Femur (tissue), 1 donor: ENCODE measurements at regions not wholly inside any gene's neighbourhood (a gene's known extent, or its start where the extent isn't known, plus 50 kb on each side); places are given as distances from the start of the nearest gene placed in this dataset.
"Not testable (repeated sequence)": the region's sequence is repeated elsewhere in the genome, so short reads cannot be mapped to it uniquely, and the experiment has no call there.

Experiments
- DNase-seq: peaks from one replicate; pipeline ENCODE4 v3.0.0-alpha.2; 2017

DNA sequence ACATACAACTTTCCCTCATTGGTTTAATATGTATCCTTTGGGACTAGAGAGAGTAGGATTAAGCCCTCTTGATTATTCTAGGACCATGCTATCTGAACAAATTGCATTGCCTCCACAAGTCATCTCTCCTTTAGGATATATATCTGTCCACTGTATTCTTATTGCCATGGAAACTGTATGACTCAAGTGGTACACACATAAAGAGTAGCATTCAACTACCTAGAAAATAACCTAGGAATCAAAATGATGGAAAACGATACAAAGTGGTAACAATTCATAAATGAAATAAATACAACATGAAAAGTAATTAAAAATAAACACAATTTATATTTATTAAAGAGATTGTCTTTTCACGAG, 212.1 kb upstream of the P2RY1 start:
- DNase-seq = no peak

- DNase-seq = no peak
Observed at GRCh38 chr3:152623286-152623911, 211.5 kb upstream of the P2RY1 start.

- DNase-seq = no peak
Observed at GRCh38 chr3:152626226-152626625, 208.7 kb upstream of the P2RY1 start.

- DNase-seq = no peak
Observed at GRCh38 chr3:152628496-152628895, 206.4 kb upstream of the P2RY1 start.

GRCh38 chr3:152629363-152630122, 205.4 kb upstream of the P2RY1 start:
- no peak for DNase-seq

DNA sequence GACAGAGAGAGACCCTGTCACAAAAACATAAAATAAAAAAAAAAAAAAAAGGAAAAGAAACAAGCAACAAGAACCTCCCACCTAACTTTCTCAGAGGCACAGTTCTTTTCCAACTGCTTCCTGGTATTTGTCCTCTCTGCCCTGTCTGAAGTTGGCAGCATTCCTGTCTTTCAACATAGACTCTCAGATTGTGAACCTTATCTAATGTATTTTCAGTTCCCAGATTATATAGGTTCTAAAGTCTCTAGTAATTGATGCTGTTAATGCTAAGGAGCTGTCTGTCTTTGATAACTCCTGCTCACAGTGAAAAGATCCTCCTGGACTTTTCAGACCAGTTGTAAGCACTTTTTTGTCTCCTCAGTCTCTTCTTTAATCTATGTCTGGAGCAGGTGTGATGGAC, 199.5 kb upstream of the P2RY1 start:
- no peak for DNase-seq

DNA sequence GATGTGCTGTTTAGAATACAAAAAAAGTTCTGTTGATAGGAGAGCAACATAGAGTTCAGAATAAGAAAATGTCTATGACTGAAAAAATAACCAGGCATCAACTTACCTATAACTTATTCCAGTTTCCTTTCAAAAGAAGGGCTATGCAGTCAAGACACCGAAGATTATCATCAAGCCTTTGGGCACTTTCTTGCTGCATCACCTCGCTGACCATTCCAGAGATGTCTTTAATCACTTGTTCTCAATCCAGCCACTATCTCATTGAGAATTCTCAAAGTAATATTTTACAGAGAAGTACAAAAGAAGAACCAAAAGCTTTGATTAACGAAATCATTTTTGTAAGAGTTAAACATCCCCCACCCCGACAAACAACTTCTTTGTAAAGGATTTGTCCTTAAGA, 198.3 kb upstream of the P2RY1 start:
- DNase-seq = no peak

DNA sequence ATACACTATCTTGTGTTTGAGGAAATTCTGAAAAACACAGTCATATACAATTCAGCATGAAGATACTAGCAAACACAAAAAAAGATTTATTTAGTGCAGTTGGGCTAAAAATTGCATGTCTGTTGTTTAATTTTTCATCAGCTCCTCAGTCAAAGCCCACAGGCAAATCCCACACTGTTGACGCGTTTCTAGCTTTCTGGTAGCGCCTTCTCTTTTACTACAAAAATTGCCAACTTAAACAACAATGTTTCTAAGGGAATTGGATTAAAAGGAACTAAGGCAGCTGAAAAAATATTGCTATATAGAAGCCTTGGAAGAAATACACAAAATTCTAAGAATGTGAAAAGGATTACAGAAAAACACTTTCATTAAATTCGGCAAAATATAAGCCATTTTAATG, 196.7 kb upstream of the P2RY1 start:
- no peak for DNase-seq

- no peak for DNase-seq
Observed at GRCh38 chr3:152638707-152639450, 196.1 kb upstream of the P2RY1 start.

- no peak for DNase-seq
Observed at GRCh38 chr3:152641198-152641597, 193.7 kb upstream of the P2RY1 start.

- no peak for DNase-seq
Observed at GRCh38 chr3:152642658-152643057, 192.3 kb upstream of the P2RY1 start.

GRCh38 chr3:152644478-152644877, 190.5 kb upstream of the P2RY1 start:
- DNase-seq = no peak

DNA sequence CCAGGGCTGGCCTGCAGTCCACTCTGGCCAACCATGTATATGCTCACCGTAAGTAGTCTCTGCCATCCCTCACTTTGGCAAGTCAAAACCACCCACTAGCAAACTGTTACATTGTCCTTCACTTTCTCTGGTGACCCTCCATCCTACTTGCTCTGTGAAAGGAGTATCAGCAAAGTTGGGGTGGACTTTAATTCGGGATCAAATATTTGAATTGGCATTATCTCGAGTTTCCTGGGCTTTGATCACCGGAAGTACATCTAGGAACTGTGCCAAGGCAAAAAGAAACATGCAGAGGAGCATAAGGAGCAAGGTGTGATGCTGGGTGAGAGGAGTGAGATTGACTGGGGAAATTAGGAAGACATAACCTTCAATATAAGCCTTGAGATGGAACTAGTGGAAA, 188.9 kb upstream of the P2RY1 start:
- DNase-seq = no peak

DNA sequence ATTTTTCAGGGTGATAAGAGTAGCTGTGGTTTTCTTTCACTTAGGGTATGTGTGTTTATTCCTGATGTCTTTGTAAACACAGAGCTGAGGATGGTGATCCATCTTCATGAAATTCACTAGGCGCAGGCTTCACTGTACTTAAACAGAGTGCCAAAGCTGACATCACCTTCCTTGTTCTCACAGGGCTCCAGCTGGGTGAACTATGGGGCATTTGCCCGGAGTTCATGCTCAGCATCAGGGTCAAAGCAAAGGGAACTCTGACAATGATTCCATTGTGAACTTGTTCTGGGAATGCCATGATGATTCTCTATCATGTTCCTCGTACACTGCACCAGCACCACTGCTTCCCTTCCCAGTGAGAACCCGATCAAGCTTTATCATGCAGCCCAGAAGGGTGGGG, 184.8 kb upstream of the P2RY1 start:
- DNase-seq = peak; percentile 29

DNA sequence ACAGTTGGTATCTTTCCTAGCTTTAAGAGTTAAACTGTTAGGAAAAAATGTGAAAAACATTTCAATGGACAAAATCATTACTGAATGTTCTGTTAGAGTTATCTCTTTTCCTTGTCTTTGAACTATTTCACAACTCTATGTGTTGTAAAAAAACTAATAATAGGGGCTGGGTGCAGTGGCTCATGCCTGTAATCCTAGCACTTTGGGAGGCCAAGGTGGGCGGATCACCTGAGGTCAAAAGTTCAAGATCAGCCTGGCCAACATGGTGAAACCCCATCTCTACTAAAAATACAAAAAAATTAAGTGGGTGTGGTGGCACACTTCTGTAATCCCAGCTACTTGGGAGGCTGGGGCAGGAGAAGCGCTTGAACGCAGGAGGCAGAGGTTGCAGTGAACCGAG, 184.0 kb upstream of the P2RY1 start:
- not testable (repeated sequence) for DNase-seq

DNA sequence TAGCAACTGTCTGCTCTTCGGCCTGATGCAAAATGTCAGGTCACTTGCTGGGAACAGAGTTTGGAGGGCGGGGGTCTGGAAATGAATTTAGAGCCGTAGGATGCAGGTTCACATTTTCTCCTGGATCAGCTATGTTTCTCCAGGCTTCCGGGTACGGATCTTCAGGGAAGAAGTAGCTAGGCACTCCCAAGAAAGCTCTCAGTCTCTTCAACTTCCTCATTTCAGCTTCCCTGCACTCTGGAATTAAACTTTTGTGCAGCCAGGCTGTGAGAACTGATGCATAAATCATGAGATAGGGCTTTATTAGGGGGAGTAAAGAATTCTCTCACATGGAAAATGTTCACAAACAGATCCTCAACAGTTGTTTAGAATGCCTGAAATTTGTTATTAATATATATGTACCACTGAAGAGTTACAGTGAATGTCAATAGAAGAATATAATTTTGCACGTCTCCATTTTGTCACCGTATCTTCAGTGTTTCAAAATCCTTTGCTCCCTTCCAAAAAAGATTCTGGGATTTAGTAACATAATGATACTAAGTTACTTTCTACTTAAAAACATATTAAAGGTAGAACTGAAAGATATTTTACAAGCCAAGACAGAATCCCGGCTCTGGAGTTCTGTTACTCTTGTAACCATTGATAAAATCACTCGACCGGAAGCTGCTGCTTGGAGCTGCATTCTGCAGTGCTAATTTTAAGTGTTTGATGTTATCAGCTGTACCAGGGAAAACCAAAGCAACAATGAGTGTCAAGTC, 178.5 kb upstream of the P2RY1 start:
- DNase-seq = no peak

- no peak for DNase-seq
Observed at GRCh38 chr3:152656972-152657355, 178.0 kb upstream of the P2RY1 start.

DNA sequence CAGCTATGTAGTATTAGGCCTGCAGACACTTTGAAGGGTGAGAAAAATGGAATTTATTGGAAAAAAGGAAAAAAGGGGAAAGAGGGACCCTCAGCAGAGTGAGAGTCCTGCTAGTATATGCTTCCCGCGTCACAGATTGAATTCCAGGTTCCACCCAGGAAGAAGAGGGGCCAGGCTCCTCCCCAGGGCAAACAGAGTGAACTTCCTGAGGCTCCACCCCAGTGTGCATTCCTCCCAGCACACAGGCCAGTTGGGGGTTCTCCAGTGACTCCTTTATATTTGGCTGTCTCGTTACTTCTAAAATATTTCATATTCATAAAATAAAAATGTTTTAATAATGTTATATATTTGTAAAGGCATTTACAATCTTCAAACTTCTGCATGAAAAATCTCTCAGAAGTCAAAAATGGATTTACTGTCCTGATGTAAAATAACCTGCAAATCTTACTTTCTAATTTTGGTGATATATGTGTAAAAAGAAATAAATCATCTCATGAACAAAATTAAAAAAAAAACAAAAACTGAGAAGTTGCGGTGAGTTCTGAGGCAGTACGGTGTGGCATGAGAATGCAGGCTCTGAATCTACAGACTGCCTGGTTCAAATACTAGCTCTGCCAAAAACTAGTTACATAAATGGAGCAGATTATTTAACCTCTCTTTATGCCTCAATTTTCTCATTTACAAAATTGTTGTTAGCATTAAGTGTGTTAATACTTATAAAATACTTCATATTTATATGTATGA, 175.8 kb upstream of the P2RY1 start:
- no peak for DNase-seq

DNA sequence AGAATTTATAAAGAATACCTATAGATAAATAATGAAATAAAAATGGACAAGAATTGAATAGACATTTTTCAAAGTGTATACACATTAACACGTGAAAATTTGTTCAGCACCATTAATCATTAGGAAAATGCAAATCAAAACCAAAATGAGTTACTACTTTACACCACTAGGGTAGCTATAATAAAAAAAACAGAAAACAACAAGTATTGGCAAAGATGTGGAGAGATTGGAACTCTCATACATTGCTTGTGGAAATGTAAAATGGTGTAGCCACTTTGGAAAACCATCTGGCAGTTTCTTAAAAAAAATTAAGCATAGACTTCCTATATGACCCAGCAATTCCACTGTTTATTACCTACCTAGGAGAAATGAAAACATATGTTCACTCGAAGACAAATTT, 172.8 kb upstream of the P2RY1 start:
- no peak for DNase-seq

- DNase-seq = no peak
Observed at GRCh38 chr3:152664766-152665165, 170.2 kb upstream of the P2RY1 start.

DNA sequence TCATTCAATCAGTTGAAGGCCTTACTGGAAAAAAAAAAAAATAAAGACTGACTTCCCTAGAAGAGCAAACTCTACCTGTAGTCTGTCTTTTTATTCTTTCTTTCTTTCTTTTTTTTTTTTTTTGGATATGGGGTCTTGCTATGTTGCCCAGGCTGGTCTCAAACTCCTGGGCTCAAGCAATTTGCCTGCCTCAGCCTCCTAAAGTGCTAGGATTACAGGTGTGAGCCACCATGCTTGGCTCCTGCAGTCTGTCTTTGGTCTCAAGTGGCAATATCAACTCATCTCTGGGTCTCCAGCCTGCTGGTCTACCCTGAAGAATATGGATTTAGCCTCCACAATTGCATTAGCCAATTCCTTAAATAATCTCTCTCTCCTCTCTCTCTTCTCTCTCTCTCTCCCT, 167.7 kb upstream of the P2RY1 start:
- DNase-seq = no peak

GRCh38 chr3:152669560-152669959, 165.4 kb upstream of the P2RY1 start:
- no peak for DNase-seq
